GM12878 (cell line): ENCODE measurements at regions not wholly inside any gene's neighbourhood (a gene's known extent, or its start where the extent isn't known, plus 50 kb on each side); places are given as distances from the start of the nearest gene placed in this dataset.

Experiments used
- BHLHE40 ChIP-seq, 2 experiments: fragments of 450-650 bp in 1 of 2; IDR thresholded peaks; 2 replicates each; pipeline ENCODE4 v1.6.1; 2011 to 2017; ENCODE audit warnings: low read depth in 2 of 2, borderline replicate concordance in 1 of 2, improper control_type of control experiment in 1 of 2, low read length in 1 of 2, mild to moderate bottlenecking in 1 of 2
- CHD2 ChIP-seq: IDR thresholded peaks from 2 replicates; pipeline ENCODE4 v1.6.1; 2011; ENCODE audit warnings: low read depth, low read length, improper control_type of control experiment, borderline replicate concordance
- GABPA ChIP-seq: IDR thresholded peaks from 2 replicates; pipeline ENCODE4 v1.6.1; 2014; ENCODE audit warnings: antibody characterized with exemption, low read depth, mild to moderate bottlenecking, inconsistent platforms
- KLF5 ChIP-seq: fragments of 450-650 bp; IDR thresholded peaks from 2 replicates; pipeline ENCODE4 v1.6.1; 2014; ENCODE audit warnings: mild to moderate bottlenecking; ENCODE audit not compliant: partially characterized antibody
- MXI1 ChIP-seq: fragments of 150-350 bp; IDR thresholded peaks from 2 replicates; pipeline ENCODE4 v1.6.1; 2011; ENCODE audit warnings: low read depth, mild to moderate bottlenecking, inconsistent platforms, low read length, improper control_type of control experiment
- NRF1 ChIP-seq: conservative IDR thresholded peaks from 2 replicates; pipeline ENCODE4 v1.6.1; 2011; ENCODE audit warnings: mild to moderate bottlenecking, low read depth, low read length, improper control_type of control experiment
- POLR2A ChIP-seq: IDR thresholded peaks from 2 replicates; pipeline ENCODE4 v1.6.1; 2011; ENCODE audit warnings: low read depth, mild to moderate bottlenecking, low read length
- POLR2AphosphoS5 ChIP-seq: IDR thresholded peaks from 2 replicates; pipeline ENCODE4 v1.6.1; 2011; ENCODE audit warnings: mild to moderate bottlenecking, low read length, inconsistent platforms
- YY1 ChIP-seq: IDR thresholded peaks from 2 replicates; pipeline ENCODE4 v1.6.1; 2011; ENCODE audit warnings: low read depth, mild to moderate bottlenecking, low read length
- ZNF384 ChIP-seq: IDR thresholded peaks from 2 replicates; pipeline ENCODE4 v1.6.1; 2012; ENCODE audit warnings: low read depth, mild to moderate bottlenecking, low read length, improper control_type of control experiment, borderline replicate concordance
- TF ChIP-seq, protein P1 (sequence below), 3 experiments: IDR thresholded peaks in 2 of 3; conservative IDR thresholded peaks in 1 of 3; 2 replicates each; pipeline ENCODE4 v1.5.1; 2011; ENCODE audit warnings: low read depth in 3 of 3, low read length in 3 of 3, mild to moderate bottlenecking in 3 of 3, control low read depth in 2 of 3, moderate library complexity in 2 of 3, inconsistent platforms in 1 of 3, mixed read lengths in 1 of 3; ENCODE audit not compliant: control insufficient read depth in 2 of 3, insufficient read depth in 1 of 3; ENCODE audit errors: extremely low read depth in 1 of 3
- TF ChIP-seq, protein P2 (sequence below): IDR thresholded peaks from 2 replicates; pipeline ENCODE4 v1.6.1; 2011; ENCODE audit warnings: borderline replicate concordance, low read depth, mild to moderate bottlenecking, moderate library complexity, low read length; ENCODE audit not compliant: insufficient read depth, poor library complexity, severe bottlenecking
- TF ChIP-seq, protein P3 (sequence below): fragments of 450-650 bp; IDR thresholded peaks from 2 replicates; pipeline ENCODE4 v1.6.1; 2018; ENCODE audit warnings: borderline replicate concordance, mild to moderate bottlenecking; ENCODE audit not compliant: partially characterized antibody

DNA sequence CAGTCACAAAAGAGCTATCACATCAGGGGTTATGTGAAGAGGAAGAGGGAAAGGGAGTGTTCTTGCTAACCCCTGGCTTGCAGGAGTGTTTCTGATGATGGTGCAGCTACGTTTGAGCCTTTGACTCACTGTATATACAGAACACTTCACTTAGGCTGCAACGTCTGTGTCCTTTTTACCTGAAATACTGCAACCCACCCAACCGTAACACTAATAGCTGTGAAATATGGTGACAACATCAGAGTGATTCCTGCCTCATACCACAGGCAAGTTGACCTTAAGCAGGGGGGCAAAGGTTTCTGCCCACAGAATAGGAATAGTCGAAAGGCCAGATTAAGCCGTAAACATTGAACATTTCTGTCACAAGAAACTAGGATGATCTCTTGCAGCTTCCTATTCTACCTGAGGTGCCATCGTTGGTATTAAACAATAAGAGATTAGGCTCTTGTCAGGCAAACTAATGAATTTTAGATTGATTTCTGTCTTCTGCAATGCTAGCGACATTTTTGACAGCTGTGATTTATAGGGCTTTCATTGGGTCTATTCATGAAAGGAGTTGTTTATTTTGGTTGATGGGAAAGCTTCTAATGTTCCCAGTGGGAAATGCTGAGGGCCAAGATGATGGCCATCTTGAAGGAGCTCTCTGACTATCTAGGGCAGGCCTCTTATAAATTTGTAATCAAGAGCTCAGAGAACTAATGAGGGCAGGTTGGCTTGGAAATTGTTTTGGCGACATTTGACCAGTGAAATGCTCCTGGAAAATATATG lies 316.8 kb downstream of the PIK3C3 start:
- TF ChIP-seq CHD2 (no peak), POLR2A (no peak), POLR2AphosphoS5 (no peak), MXI1 (no peak), NRF1 (no peak), BHLHE40 (IDR thresholded peaks at IDR 0.05; ENCODE audit: borderline replicate concordance in 1 of 2, low read depth in 2 of 2, low read length in 1 of 2) (no peak), GABPA (no peak), YY1 (no peak), KLF5 (no peak), ZNF384 (no peak)
- TF ChIP-seq, protein P1, sequence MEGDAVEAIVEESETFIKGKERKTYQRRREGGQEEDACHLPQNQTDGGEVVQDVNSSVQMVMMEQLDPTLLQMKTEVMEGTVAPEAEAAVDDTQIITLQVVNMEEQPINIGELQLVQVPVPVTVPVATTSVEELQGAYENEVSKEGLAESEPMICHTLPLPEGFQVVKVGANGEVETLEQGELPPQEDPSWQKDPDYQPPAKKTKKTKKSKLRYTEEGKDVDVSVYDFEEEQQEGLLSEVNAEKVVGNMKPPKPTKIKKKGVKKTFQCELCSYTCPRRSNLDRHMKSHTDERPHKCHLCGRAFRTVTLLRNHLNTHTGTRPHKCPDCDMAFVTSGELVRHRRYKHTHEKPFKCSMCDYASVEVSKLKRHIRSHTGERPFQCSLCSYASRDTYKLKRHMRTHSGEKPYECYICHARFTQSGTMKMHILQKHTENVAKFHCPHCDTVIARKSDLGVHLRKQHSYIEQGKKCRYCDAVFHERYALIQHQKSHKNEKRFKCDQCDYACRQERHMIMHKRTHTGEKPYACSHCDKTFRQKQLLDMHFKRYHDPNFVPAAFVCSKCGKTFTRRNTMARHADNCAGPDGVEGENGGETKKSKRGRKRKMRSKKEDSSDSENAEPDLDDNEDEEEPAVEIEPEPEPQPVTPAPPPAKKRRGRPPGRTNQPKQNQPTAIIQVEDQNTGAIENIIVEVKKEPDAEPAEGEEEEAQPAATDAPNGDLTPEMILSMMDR (IDR thresholded peaks at IDR 0.05 in 2 of 3, conservative IDR thresholded peaks at IDR 0.05 in 1 of 3; ENCODE audit: control insufficient read depth in 2 of 3, extremely low read depth in 1 of 3, insufficient read depth in 1 of 3, low read depth in 3 of 3, low read length in 3 of 3): no peak
- TF ChIP-seq, protein P2, sequence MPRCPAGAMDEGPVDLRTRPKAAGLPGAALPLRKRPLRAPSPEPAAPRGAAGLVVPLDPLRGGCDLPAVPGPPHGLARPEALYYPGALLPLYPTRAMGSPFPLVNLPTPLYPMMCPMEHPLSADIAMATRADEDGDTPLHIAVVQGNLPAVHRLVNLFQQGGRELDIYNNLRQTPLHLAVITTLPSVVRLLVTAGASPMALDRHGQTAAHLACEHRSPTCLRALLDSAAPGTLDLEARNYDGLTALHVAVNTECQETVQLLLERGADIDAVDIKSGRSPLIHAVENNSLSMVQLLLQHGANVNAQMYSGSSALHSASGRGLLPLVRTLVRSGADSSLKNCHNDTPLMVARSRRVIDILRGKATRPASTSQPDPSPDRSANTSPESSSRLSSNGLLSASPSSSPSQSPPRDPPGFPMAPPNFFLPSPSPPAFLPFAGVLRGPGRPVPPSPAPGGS: no peak
- TF ChIP-seq, protein P3, sequence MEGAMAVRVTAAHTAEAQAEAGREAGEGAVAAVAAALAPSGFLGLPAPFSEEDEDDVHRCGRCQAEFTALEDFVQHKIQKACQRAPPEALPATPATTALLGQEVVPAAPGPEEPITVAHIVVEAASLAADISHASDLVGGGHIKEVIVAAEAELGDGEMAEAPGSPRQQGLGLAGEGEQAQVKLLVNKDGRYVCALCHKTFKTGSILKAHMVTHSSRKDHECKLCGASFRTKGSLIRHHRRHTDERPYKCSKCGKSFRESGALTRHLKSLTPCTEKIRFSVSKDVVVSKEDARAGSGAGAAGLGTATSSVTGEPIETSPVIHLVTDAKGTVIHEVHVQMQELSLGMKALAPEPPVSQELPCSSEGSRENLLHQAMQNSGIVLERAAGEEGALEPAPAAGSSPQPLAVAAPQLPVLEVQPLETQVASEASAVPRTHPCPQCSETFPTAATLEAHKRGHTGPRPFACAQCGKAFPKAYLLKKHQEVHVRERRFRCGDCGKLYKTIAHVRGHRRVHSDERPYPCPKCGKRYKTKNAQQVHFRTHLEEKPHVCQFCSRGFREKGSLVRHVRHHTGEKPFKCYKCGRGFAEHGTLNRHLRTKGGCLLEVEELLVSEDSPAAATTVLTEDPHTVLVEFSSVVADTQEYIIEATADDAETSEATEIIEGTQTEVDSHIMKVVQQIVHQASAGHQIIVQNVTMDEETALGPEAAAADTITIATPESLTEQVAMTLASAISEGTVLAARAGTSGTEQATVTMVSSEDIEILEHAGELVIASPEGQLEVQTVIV: no peak
